ENCODE measurements at regions not wholly inside any gene's neighbourhood (a gene's known extent, or its start where the extent isn't known, plus 50 kb on each side); places are given as distances from the start of the nearest gene placed in this dataset.

DNA sequence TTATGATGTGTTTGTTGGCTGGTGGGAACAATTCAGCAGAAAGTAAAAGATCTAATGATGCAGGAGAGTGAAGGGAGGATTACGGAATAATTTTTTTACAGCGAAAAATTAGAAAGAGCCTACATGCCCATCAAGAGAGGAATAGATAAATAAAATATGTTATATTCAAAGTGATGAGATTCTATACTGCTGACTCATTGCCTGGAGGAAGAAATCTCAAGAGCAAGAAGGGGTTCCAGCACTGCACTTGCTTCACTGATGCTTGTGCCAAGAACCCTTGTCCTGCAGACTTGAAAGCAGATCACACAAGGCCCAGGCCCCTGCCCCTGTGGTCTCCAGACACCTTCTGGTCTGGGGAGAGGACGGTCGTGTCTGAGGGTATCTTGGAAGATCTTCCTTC, 295.1 kb upstream of the POU3F1 start:
- Histone ChIP-seq H3K9me3 (ENCODE audit: control insufficient read depth, insufficient read depth, low read depth, low read length) (no peaks in the 10 kb centered on the region), H3K4me3 (replicated peaks in 1 of 4; ENCODE audit: control extremely low read depth in 1 of 4, insufficient read depth in 1 of 4, low read depth in 3 of 4, low read length in 4 of 4) (no peak overlapping the region), H2AFZ (ENCODE audit: low read length) (no peak overlapping the region), H3K4me2 (ENCODE audit: extremely low read depth, insufficient read depth, low read length) (no peak overlapping the region), H3K4me1 (ENCODE audit: control insufficient read depth, extremely low read depth, insufficient read depth, low read length) (no peaks in the 10 kb centered on the region), H4K20me1 (ENCODE audit: control insufficient read depth, extremely low read depth, insufficient read depth, low read length) (no peaks in the 10 kb centered on the region), H3K27ac (ENCODE audit: insufficient read depth, low read length) (no peak overlapping the region), H3K9ac (ENCODE audit: insufficient read depth, low read length) (no peak overlapping the region), H3K36me3 (ENCODE audit: control insufficient read depth, insufficient read depth, low read length) (no peaks in the 10 kb centered on the region), H3K27me3 (ENCODE audit: control insufficient read depth, insufficient read depth, low read length) (no peaks in the 10 kb centered on the region), H3K79me2 (ENCODE audit: control insufficient read depth, insufficient read depth, low read length) (no peaks in the 10 kb centered on the region)
- no peak for DNase-seq (ENCODE audit: low read depth in 2 of 2)
- TF ChIP-seq EZH2 (IDR thresholded peaks at IDR 0.05; ENCODE audit: low read length, missing control alignments): no peak

DNA sequence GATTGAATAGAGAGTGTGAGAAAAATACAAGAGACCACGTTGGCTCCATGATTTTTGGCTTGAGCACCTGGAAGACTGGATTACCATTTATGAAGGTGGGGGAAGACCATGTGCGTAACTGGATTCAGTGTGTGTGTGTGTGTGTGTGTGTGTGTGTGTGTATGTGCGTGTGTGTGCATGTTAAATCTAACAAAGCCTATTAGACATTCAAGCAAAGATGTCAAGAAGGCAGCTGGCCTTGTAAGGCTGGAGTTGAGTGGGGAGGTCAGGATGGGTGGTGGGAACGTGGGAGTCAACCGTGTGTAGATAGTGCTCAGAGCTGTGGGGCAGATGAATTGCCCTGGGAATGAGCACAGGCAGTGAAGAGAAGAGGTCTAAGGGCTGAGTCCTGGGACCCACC, 293.8 kb upstream of the POU3F1 start:
- no peaks in the 10 kb centered on the region for H3K27me3 ChIP-seq (ENCODE audit: control insufficient read depth, insufficient read depth, low read length)
- no peaks in the 10 kb centered on the region for H3K36me3 ChIP-seq (ENCODE audit: control insufficient read depth, insufficient read depth, low read length)
- H3K79me2 ChIP-seq (ENCODE audit: control insufficient read depth, insufficient read depth, low read length): no peaks in the 10 kb centered on the region
- no peaks in the 10 kb centered on the region for H4K20me1 ChIP-seq (ENCODE audit: control insufficient read depth, extremely low read depth, insufficient read depth, low read length)
- no peak overlapping the region for H3K27ac ChIP-seq (ENCODE audit: insufficient read depth, low read length)
- TF ChIP-seq, protein P1, sequence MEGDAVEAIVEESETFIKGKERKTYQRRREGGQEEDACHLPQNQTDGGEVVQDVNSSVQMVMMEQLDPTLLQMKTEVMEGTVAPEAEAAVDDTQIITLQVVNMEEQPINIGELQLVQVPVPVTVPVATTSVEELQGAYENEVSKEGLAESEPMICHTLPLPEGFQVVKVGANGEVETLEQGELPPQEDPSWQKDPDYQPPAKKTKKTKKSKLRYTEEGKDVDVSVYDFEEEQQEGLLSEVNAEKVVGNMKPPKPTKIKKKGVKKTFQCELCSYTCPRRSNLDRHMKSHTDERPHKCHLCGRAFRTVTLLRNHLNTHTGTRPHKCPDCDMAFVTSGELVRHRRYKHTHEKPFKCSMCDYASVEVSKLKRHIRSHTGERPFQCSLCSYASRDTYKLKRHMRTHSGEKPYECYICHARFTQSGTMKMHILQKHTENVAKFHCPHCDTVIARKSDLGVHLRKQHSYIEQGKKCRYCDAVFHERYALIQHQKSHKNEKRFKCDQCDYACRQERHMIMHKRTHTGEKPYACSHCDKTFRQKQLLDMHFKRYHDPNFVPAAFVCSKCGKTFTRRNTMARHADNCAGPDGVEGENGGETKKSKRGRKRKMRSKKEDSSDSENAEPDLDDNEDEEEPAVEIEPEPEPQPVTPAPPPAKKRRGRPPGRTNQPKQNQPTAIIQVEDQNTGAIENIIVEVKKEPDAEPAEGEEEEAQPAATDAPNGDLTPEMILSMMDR (conservative IDR thresholded peaks at IDR 0.05 in 1 of 2, IDR thresholded peaks at IDR 0.05 in 1 of 2; ENCODE audit: low read depth in 1 of 2, low read length in 2 of 2): no peak
- TF ChIP-seq EZH2 (IDR thresholded peaks at IDR 0.05; ENCODE audit: low read length, missing control alignments): no peak
- H3K4me2 ChIP-seq (ENCODE audit: extremely low read depth, insufficient read depth, low read length): no peak overlapping the region
- H2AFZ ChIP-seq (ENCODE audit: low read length): no peak overlapping the region
- H3K4me3 ChIP-seq (replicated peaks in 1 of 4; ENCODE audit: control extremely low read depth in 1 of 4, insufficient read depth in 1 of 4, low read depth in 3 of 4, low read length in 4 of 4): no peak overlapping the region
- no peak for DNase-seq (ENCODE audit: low read depth in 2 of 2)
- H3K9ac ChIP-seq (ENCODE audit: insufficient read depth, low read length): no peak overlapping the region
- H3K4me1 ChIP-seq (ENCODE audit: control insufficient read depth, extremely low read depth, insufficient read depth, low read length): no peaks in the 10 kb centered on the region
- H3K9me3 ChIP-seq (ENCODE audit: control insufficient read depth, insufficient read depth, low read depth, low read length): no peaks in the 10 kb centered on the region

DNA sequence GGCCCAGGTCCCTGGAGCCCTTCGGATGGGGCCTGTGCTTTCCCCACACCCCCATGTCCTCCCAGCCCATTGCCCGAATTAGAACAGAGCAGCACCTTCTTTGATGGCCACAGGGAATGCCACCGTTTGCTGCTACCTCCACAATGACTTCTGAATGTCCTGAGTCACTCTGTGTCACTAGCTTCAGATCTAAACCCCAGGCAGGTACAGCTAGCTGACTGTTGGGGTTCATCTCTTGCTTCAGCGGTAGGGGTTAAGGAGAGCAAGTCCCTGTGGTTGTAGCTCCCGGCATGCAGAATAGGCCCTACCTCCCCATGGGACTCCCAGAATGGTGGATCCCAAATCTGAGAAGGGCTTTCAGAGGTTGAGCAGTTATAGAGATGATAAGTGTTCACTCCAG, 291.1 kb upstream of the POU3F1 start:
- H2AFZ ChIP-seq (ENCODE audit: low read length): no peak overlapping the region
- no peaks in the 10 kb centered on the region for H3K27me3 ChIP-seq (ENCODE audit: control insufficient read depth, insufficient read depth, low read length)
- H3K9me3 ChIP-seq (ENCODE audit: control insufficient read depth, insufficient read depth, low read depth, low read length): no peaks in the 10 kb centered on the region
- no peak overlapping the region for H3K9ac ChIP-seq (ENCODE audit: insufficient read depth, low read length)
- H3K79me2 ChIP-seq (ENCODE audit: control insufficient read depth, insufficient read depth, low read length): no peaks in the 10 kb centered on the region
- H4K20me1 ChIP-seq (ENCODE audit: control insufficient read depth, extremely low read depth, insufficient read depth, low read length): no peaks in the 10 kb centered on the region
- no peaks in the 10 kb centered on the region for H3K36me3 ChIP-seq (ENCODE audit: control insufficient read depth, insufficient read depth, low read length)
- H3K4me2 ChIP-seq (ENCODE audit: extremely low read depth, insufficient read depth, low read length): no peak overlapping the region
- no peak overlapping the region for H3K4me3 ChIP-seq (replicated peaks in 1 of 4; ENCODE audit: control extremely low read depth in 1 of 4, insufficient read depth in 1 of 4, low read depth in 3 of 4, low read length in 4 of 4)
- H3K27ac ChIP-seq (ENCODE audit: insufficient read depth, low read length): no peak overlapping the region
- H3K4me1 ChIP-seq (ENCODE audit: control insufficient read depth, extremely low read depth, insufficient read depth, low read length): no peaks in the 10 kb centered on the region
- no peak for TF ChIP-seq EZH2 (IDR thresholded peaks at IDR 0.05; ENCODE audit: low read length, missing control alignments)
- TF ChIP-seq, protein P1 (conservative IDR thresholded peaks at IDR 0.05 in 1 of 2, IDR thresholded peaks at IDR 0.05 in 1 of 2; ENCODE audit: low read depth in 1 of 2, low read length in 2 of 2): no peak
- no peak for DNase-seq (ENCODE audit: low read depth in 2 of 2)

Measured in fibroblast of lung (primary cell).